NCI-H526 treated with DMSO at 0.1 percent for 48 hours (cell line): ENCODE measurements at regions not wholly inside any gene's neighbourhood (a gene's known extent, or its start where the extent isn't known, plus 50 kb on each side); places are given as distances from the start of the nearest gene placed in this dataset.
A peak's percentile ranks its signal among the peaks of the same experiment; 100 is the strongest.

Experiments used
- DNase-seq: peaks from one replicate; lab custom pipeline; 2025; lab: John Stamatoyannopoulos, UW

DNA sequence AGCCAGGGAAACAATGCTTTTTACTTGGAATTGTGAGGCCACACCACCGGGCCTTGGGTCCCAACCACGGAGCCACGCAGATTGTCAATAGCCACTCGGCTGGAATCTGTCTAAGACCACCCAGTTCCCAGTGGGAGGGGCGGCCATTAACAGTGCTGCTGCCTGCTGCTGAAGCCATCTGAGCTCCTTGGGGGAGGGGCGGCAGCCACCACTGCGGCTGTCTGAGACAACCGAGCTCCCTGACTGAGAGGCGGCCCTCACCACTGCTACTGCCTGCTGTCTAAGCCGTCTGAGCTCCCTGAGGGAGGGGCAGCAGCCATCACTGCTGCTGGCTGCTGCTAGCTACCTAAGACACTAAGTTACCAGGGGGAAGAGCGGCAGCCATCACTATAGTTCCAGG, 64.3 kb downstream of the DMRTA2 start:
- DNase-seq = no peak

DNA sequence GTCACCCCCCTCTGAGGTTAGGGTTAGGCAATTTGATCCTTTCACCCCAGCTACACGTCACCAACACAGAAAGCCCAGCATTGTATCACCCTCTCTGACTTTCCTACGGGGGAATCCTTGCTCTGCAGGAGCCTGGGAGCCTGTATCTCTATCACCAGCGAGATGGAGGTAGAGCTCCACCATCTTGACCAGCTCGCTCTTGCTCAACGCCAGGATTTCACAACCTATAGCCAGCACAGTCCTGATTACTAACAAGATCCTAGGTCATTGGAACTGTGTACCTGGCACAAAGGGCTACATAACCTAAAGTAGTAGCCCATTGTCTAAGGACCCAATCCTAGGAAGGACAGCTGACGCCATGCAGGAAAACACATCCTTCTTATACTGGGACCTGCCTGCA, 66.1 kb downstream of the DMRTA2 start:
- DNase-seq = no peak

DNA sequence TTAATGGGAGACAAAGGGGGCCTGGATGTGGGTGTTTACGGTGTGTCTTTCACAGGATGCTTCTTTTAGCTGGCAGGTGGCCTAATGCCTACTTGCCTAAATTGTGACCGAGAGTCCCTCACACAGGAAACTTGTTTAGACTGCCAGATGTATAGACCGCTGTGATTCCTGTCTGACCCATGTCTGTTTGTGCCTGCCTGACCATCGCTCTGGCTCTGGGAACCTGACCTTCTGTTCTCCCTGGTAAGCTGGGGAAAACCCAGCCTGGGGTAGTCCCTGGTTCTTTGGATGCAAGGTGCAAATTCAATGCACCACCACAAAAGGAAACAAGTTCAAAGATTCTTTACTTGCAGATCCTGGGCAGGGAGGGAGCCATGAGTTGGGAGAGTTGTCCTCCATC, 68.4 kb downstream of the DMRTA2 start:
- no peak for DNase-seq

DNA sequence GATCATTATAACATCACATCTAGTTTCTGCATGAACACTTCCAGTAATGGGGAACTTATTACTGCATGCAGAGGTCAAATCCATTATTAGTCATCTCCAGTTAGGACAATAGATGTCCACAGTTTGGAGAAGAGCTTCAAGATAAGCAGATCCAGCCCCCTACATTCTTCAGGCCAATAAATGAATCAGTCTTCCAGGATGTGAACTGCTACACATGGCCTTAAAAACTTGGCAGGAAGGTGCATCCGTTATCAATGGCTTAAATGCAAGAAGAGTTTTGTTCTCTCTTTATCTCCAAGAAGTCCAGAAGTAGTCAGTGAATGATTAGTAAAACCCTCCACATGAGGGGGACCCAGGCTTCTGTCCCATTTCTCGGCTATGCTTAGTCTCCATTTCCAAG, 70.8 kb downstream of the DMRTA2 start:
- no peak for DNase-seq

DNA sequence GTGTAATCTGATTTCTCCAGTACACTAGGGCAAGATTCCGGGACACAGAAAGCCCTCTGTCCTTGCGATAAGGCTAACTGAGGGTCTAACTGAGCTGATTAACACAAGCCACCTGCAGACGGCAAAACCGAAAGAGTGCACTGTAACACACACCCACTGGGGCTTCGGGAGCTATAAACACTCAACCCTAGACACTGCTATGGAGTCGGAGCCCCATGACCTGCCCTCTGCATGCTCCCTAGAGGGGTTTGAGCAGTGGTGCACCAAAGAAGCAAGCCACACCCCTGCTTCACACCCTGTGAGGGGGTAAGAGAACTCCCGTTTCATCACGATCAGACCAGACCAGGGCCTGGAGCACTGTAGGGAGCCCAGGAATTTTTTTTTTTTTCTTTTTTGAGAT, 72.4 kb downstream of the DMRTA2 start:
- no peak for DNase-seq

DNA sequence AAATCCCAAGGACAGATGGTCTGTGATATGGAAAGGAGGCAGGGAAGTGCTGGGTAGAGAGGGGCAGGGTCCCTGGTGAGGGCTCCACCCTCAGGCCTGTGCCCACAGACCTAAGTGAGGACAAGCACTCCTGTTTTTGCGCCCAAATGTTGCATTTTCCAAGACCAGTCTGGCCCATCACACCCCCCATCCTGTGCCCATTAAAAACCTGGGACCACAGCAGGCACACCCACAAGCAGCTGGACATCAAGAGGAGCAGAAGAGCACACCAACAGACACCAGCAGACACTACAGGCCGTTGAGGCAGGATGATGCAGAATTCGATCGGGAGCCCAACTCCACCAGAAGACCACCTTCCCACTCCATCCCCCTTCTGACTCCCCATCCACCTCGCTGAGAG, 72.8 kb downstream of the DMRTA2 start:
- DNase-seq = no peak

DNA sequence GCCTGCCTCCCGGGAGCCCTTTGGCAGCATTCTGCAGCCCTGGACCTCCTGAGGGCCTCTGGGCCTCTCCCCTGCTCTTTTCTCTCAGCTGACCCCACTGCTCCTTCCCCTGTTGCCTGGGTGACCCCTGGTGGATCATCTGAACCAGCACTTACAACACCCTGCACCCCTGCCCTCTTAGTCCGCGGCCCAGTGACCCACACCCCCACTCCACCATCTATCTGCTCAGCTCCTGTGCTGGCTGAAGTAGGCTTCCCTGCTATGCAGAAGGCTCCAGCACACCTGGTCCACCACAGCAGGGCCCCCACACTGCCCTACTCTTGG, 74.0 kb downstream of the DMRTA2 start:
- no peak for DNase-seq

DNA sequence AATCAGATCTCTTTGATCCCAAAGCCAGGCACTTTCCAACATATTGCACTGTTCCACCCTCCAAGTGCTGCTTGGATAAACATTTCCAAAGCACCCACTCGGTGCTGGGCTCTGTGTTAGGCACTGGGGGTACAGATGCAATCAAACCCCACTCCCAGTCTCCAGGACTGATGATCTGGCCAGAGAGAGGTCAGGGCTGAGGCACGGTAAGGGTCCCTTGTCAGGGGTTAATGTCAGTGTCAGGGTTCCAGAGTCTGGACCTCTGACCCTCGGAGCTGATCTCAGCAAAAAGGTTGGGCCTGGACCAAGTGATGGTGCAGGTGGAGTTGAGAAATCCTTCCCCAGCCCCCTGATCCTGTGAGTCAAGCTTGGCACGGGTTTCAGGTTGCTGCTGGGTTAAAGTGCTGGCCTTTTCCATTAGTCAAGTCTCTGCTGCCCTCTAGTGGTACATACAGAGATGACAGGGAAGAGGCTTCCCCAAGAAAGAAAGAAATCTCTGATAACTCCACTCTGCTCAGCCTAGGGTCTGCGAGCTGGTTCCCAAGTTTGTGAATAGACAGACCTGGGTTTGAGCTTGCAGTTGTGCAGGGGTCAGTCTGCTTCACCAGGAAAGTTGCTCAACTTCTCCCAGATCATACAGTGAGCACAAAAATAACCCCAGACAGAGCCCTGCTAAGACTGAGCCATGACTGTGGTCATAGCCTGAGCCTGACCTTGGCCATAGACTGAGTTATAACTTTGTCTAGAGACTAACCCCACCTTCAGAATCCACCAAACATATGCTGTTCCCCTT, 74.6 kb downstream of the DMRTA2 start:
- no peak for DNase-seq

DNA sequence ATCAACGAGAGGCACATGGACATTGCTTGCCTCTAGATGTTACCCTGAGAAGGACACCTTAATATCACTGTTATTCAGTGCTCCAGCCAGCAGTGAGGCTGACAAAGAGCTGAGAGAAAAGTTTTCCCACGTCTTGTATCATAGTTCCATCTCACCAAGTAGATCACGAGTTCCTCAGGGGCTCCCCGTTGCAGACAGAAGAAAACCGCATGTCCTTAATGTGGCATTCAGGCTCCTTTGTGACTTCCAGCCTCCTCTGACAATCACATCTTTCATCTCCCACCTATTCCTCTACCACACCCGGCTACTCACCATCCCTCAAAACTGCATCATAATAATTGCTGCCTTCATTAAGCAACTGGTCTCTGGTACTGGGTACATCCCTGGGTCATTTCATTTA, 75.3 kb downstream of the DMRTA2 start:
- DNase-seq = no peak

DNA sequence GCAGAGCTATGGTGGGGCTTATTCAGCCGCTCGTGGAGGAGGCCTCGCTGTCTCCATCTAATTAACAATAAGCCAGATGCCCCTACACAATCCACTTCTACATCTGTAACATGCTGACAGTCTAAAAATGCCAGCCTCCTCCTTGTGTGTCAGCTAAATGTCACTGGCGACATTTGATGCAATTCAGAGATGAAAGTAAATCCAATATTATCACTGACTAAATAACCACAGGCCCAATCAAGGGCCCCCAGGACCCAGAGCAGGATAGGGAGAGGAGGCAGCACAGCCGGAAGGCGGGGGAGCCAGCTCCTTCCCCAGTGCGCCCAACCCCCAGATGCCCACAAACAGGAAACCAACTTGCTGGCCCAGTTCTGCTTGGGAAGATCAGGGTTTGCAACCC, 76.6 kb downstream of the DMRTA2 start:
- DNase-seq = no peak

DNA sequence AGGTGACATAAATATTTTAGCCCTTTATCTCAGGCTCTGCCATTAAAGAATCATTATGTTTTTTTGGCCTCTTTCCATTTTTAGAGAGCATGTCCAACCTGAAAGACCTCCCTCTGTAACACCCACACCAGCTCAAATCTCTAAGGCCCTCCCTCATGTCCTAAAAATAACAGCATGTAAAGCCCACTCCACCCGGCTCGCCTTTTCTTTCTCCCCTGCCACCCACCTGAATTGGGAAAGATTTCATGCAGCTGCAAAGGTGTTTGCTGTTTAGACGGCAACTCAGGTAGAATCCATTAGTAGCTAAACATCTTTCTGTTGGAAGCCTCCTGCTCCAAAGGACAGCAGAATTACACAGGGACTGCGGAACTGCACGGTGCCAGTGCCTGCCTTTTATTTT, 79.9 kb downstream of the DMRTA2 start:
- no peak for DNase-seq

DNA sequence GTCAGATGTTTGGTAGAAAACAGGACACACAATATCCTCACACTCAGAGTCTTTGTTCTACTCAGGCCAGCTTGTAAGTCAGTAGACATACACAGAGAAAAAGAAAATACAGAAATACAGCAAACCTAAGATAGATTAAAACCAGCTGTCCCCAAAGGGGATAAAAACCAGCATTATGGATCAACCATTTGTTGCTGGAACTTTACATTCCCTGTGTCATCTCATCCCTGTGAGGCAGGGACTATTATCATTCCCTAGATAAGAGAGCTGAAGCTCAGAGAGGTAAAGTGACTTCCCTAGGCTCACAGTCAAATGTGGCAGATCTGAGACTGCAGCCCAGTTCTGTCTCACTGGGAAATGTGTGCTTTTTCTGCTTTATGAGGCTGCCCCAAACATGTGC, 80.7 kb downstream of the DMRTA2 start:
- DNase-seq = no peak

DNA sequence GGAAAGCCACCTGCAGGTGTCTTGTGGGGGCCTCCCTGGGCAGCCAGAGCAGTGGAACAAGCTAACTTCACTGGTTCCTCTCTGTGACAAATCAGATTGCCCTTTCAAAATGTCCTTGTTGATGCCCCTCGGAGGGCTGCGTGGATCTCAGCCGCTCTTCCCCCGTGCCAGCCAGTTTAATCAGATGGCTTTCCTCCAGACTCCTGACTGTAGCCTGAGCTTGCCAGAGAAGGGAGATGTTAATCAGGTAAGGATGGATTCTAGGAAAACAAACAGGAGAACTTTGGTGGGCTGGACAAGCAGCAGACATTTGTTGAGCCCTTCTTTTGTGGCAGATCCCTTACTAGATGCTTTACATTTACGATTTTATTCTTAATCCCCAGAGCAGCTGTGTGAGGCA, 88.2 kb downstream of the DMRTA2 start:
- DNase-seq = no peak

DNA sequence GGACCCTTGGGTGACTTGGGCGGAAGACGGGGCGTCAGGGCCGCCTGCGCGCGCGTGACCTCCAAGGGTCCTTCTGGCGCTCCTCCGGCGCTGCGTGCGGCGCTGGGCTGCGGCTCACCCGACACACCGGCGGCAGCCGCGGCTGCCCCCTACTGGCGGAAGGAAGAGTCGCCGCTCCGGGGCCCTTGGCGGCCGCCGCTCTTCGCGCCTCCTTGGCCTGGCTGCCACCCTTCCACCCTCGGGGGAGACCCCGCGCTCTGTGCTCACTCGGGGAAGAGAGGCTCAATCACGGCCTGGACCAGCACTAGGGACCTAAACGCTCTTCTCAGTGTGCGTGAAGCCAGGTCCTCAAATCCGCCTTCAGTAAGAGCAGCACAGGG, 89.7 kb downstream of the DMRTA2 start:
- peak; percentile 44 for DNase-seq

DNA sequence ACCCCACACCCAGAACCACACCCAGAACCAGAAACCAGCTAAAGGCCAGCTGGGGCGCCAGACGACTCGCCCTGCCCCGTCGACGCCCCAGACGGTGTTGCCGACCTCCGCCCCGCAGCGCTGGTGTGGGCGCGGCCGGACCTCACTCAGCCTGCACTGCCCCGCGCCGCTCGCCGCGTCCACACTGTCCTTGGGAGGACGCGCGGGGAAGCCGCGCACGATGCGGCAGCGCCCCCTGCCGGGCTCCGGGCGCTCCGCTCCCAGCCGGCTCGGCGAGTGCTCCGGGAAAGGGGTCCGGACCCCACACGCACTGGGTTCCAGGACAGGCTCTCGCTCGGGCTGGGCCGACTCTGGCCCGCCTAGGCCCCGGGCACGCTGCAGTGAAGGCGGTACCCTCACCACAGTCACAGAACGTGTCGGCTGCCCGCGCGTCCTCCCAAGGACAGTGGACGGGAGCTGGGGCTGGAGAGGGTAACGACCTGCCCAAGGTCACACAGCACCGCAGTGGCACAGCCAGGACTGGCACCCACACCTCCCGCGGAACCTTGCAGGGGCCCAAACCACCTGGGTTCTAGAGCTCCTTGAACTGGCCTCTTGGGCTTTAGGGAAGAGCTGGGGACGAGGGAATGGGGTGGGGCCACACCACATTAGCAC, 90.2 kb downstream of the DMRTA2 start:
- peak; percentile 31 for DNase-seq

DNA sequence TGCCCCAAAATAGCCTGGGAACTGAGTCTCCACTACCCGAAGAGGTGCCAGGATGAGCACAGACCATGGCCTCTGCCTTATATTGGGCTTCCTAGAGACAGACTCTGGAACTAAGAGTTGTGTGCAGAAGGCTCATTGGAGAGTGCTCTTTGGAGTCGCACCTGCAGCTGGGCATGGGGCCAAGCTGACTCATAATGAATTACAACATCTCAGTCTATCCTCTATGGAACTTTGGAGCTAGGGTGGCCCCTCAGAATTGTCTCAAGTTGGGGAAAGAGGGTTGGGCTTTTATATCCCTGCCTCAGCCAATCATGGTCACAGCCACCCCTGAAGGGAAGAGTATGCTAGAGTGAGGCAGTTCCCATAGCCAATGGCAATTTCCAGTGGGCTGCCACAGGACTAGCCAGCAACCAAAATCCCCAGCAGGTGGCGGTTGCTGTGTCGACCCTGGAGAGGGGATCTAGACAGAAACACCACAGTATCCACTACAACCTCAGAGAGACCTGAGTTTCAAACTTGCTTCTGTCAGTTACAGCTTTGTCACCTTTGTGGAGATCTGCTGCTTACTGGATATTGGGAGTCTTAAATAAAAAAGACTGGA, 93.8 kb downstream of the DMRTA2 start:
- no peak for DNase-seq

DNA sequence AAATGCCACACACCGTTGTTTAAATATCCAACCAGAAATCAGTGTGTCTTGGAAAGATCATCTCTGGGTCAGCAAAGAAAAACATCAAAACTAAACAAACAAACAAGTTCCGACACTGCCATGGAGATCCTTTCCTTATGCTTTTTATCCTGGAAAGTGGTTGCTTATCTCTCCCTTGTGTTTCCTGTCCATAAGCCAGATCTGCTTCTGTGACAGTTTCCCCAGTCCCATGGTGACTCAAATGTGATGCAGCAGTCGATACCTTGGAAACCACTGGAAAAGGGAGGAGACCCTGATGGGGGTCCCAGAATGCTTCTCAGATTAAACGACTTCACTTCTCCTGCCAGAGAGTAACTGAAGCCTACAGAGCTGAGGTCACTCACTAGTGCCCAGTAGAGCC, 94.7 kb downstream of the DMRTA2 start:
- DNase-seq = no peak

DNA sequence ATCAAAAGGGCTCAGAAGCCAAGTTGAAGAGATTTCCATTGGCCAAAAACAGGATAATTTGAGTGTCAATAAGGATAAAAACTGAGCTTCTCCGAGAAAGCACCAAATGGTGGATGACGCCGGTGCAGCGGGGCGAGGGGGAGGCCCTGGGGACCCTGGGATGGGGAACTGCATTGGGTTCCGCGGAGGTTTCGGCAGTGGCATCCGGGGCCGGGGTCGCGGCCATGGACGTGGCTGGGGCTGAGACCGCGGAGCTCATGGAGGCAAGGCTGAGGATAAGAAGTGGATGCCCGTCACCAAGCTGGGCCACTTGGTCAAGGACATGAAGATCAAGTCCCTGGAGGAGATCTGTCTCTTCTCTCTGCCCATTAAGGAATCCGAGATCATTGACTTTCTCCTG, 97.2 kb downstream of the DMRTA2 start:
- DNase-seq = no peak

DNA sequence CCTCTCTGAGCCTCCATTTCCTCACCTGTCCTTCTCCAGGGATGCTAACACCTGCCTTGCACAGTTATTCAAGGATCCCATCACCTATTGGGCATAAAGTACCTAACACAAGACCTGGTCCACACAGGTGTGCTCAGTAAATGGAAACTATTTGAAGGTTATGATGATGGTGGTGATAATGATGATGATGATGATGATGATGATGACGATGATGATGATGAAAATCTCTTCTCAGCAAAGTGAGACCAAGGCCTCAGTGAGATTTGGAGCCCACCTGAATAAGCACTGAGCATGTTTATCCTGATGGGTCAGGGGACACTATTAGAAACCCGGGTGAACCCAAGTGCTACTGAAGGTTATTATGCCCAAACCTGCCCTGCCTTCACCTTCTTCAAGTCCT, 100.7 kb downstream of the DMRTA2 start:
- no peak for DNase-seq

DNA sequence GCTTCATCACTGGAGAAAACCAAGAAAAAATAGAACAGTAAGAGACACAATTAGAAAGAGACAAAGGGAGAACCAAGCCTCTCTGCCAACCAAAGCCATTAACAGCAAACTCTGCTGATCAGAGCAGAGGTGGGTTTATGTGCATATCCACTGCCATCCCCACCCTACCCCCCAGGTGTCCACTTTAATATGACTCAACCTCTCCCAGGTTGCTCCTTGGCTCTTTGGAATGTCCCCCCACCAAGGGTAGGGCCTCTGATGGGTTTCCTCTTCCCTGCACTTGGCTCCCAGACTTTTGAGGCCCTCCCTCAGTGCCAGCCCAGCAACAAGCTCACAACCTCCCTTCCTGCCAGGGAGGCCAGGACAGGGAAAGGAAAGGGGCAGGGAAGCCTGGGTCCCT, 104.8 kb downstream of the DMRTA2 start:
- DNase-seq = no peak

DNA sequence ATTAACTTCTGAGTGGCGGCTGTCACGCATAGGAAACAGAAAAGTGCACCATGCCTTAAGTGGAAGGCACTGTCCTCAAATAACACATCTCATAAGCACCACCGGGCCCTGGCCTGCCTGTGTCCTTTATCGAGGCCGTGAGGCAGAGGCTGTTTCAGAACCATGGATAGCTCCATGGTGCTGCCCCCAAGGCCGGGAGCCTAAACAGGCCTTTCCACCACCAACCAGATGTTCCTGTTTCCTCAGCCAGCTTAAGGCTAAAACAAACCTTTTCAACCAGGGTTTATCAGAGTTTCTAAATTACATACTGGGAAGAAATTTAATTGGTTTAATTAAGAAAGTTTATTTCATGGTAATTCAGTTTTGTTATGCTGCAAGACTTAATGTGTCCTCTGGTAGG, 114.4 kb downstream of the DMRTA2 start:
- DNase-seq = no peak

DNA sequence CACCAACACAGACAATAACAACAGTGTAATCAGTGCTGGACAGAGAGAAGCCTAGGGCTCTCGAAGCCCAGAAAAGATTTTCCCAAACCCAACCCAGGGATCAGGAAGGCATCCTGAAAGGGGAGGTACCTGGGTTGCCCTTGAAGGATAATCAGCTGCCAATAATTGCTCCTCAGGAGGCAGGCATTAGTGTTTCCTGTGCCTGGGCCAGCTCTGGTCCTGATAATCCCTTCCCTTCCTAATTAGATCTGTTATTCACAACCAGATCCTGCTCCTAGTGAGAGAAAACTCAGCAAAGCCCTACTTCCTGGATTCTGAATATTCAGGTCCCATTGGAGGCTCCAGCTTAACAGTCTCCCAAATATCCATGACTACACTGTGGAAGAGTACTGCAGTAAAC, 117.4 kb downstream of the DMRTA2 start:
- DNase-seq = no peak

DNA sequence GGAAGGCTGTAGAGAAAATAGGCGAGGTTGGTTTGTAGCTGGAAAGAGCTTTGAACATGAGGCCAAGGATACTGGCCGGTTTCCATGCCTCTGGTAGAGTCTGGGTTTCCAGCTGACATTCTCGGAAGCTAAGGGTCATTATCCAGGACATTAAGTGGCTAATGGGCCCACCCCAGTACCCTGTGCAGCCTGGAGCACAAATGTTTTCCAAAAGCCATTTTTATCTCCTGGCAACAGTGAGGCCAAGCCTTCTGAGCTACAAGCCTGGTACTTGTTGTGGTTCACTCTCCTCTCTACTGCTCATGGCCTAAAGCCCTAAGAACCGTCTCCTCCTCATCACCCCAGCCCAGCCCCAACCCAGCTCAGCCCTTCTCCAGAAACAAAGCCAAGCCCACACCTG, 122.9 kb downstream of the DMRTA2 start:
- no peak for DNase-seq

DNA sequence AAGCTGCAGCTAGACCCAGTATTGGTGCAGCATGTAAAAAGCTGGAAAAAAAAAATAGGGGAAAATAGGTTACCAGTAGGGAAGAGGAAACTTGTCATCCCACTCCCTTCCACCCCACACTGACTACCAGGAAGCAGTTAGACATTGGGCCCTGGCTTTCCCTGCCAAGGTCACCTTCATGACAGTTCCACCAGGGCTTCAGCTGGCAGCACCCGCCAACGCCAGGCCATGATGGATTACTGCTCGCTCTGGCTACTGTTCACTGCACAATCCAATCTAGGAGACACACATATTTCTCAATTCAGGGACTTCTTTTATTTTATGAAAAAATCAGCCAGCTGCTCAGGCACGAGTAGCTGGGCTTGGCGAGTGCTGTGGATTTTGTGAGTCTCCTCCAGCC, 127.7 kb downstream of the DMRTA2 start:
- no peak for DNase-seq
